GM19324 (cell line): ENCODE measurements at regions not wholly inside any gene's neighbourhood (a gene's known extent, or its start where the extent isn't known, plus 50 kb on each side); places are given as distances from the start of the nearest gene placed in this dataset.

Source experiments
- ATAC-seq: cut with Tn5 transposase; IDR thresholded peaks from one replicate; pipeline ENCODE4 v1.9.1; 2021; ENCODE audit warnings: mild to moderate bottlenecking, moderate library complexity; ENCODE audit not compliant: unreplicated experiment, low FRiP score

- ATAC-seq = no peak
Measured at GRCh38 chr9:107675351-107676259, 186.0 kb upstream of the KLF4 start.

GRCh38 chr9:107674721-107675277 is 185.2 kb upstream of the KLF4 start:
- ATAC-seq = no peak

DNA sequence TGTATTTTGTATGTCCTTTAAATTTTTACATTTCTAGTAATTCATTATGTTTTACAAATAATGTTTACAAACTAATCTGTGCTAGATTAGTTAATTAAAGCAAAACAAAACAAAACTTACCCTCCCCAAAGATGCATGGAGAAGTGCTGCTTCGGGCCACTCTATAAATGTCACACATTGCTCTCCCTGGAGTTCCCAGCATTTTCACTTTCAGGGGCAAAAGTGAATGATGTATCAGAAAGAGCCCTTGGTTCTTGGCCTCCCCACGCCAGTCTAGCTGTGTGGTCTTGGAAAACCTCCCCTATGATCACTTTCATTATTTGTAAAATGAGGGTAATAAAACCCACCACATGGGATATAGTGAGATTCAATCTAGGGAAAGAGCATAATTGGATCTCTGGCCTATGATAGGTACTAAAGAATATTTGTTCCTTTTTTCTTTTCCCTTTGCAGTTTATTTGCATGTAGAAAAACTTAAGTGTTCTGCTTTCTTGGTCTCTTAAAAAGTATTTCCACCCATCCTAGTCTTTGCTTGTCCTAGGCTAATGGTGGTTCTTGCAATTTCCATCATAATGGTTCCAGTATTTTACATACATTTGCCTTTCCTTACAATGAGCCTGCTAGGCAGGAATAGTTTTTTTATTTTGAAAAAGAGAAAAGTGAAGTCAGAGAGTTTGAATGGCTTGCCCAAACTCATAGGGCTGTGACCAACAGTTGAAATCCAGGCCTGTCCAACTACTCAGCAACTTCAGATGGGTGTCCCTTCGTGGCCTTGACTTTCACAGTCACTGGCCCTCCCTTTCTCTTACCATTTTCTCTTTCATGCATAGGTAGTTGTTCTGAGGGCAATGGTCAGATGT is 184.5 kb upstream of the KLF4 start:
- ATAC-seq = no peak

- no peak for ATAC-seq
Measured at GRCh38 chr9:107671588-107671987, 182.0 kb upstream of the KLF4 start.

DNA sequence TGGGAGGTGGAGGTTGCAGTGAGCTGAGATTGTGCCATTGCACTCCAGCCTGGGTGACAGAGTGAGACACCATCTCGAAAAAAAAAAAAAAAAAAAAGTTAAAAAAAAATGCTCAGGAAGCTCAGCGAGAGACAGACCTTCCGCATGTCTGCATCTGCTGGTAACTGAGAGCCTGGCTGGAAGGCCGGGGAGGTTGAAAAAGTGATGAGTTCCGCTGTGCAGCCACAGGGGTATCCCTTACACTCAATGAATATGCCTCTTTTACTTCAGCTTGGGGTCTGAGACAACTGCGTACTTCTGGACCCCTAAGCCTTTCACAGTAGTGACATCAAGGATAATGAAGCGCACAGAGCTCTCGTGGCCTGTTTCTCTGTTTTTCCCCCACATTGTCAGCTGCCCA is 179.9 kb upstream of the KLF4 start:
- ATAC-seq = no peak

DNA sequence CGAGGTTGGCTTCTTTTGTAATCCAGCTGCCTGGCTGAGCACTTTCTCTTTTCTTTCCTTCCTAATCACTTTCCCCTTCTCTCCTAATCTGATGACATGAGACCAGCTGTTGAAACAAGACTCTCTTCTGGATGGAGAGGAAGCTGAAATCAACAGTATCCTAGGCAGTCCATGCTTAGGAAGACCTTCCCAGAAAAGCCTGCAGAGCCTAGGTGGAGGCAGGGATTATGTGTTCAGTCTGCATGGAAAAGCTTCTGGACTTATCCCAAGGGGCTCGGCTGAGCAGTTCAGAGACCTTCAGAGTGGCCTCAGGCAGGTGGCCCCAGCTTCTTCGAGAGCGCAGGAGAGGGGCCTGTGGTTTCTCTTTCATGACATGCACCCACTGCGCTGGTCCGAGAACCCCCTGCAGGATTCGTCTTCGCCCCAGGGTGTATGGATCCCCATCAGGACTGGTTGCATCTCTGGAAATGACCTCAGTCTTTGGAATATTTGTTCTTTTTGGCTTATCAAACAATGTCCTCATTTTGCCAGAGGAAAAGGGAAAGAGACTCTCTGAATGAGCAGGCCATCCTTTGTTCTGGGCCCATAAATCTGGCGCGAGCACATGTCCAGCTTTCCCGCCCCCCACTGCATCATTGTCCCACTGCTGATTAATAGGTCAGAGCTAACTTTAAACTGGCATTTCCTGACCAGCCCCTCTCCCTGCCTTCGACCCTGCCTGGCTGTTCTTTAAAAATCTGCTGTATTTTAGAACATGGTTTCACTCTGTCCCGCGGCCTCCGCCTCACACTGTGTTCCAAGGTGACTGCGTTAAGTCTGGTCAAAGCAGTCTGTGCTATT is 177.9 kb upstream of the KLF4 start:
- ATAC-seq = no peak

- no peak for ATAC-seq
Measured at GRCh38 chr9:107665057-107665456, 175.5 kb upstream of the KLF4 start.

GRCh38 chr9:107660976-107661375 is 171.4 kb upstream of the KLF4 start:
- no peak for ATAC-seq

DNA sequence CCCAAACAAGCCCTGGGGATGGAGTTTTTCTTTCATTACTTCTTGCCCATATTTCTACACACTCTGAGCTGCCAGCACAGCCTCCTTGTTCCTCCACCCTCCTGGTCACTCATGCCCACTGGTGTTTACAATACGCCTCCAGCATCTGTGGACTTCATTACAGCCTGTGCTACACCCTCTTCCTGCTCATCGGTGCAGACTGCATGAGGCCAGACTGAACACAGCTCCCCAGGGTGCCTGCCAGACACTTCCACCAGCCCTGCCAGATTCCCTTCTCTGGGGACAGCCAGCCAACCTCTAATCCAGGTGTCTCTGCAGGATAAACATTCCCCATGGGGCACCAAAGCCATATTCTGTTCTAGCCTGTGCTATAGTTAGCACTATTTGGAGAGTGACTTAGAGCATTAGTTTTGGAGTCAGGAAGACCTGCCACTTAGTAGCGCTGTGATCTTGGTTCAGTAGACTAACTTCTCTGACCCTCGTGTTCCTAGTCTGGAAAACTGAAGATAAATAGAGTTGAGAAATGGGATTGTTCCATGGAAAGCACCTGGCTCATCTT is 163.8 kb upstream of the KLF4 start:
- ATAC-seq = no peak

GRCh38 chr9:107650995-107651394 is 161.4 kb upstream of the KLF4 start:
- ATAC-seq = no peak

DNA sequence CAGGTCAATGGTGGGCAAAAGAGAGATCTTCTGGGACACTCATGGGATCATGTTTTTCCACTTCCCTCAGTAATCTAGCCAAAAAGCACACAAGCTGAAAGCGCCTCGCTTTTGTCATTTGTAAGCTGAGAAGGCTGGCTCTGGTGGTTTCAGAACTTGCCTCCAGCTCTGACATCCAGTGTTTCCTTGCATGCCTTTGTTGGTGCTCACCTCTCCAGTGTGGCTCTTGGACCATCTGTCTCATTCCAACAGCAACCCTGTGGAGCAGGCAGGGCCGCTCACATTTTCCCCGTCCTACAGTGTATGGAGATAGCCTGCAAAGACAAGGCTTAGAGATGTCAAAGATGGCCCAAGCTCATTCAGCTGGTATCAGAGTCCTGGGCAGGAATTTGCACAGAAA is 160.8 kb upstream of the KLF4 start:
- no peak for ATAC-seq

GRCh38 chr9:107648153-107648715 is 158.7 kb upstream of the KLF4 start:
- ATAC-seq = no peak

GRCh38 chr9:107647611-107648010 is 158.0 kb upstream of the KLF4 start:
- ATAC-seq = no peak

DNA sequence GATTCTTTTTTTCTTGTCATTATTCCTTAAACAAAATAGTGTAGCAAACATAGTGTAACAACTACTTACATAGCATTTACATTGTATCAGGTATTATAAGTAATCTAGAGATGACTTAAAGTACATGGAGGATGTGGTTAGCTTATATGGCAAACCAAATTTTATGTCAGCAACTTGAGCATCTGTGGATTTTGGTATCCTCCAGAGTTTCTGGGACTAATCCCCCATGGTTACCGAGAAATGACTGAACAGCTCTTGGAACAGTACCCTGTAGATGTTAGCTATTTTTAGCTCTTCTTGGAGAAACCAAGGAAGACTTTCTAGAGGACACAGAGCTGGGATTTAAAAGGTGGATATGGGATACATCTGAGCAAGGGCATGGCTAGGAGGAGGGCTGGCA is 157.6 kb upstream of the KLF4 start:
- no peak for ATAC-seq

- ATAC-seq = no peak
Measured at GRCh38 chr9:107645464-107645833, 155.9 kb upstream of the KLF4 start.

GRCh38 chr9:107644733-107645463 is 155.3 kb upstream of the KLF4 start:
- ATAC-seq = no peak

DNA sequence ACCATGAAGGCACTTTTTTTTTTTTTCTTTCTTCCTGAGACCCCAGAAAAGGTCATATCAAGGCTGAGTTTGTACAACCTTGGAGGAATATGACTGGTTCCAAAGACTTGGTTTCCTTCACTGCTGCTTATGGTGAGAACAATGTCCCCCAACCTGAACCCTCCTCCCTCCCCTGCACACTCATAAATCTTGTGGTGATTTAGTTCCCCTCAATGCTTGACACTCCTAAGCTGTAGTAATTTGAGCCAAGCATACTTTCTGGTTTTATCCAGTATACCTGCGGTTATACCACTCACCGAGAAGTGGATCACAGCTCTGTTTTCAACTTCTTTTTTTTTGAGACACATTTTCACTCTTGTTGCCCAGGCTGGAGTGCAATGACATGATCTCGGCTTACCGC is 149.9 kb upstream of the KLF4 start:
- no peak for ATAC-seq

GRCh38 chr9:107638521-107639310 is 149.1 kb upstream of the KLF4 start:
- no peak for ATAC-seq
